ENCODE measurements at regions not wholly inside any gene's neighbourhood (a gene's known extent, or its start where the extent isn't known, plus 50 kb on each side); places are given as distances from the start of the nearest gene placed in this dataset.

- no peak for DNase-seq
Observed at GRCh38 chr3:117485841-117486240, 776.3 kb downstream of the TUSC7 start.

- peak; percentile 66 for DNase-seq
Observed at GRCh38 chr3:117486719-117487716, 777.4 kb downstream of the TUSC7 start.

- no peak for DNase-seq
Observed at GRCh38 chr3:117488983-117489382, 779.4 kb downstream of the TUSC7 start.

- no peak for DNase-seq
Observed at GRCh38 chr3:117489663-117490079, 780.1 kb downstream of the TUSC7 start.

GRCh38 chr3:117490716-117491115 lies 781.1 kb downstream of the TUSC7 start:
- no peak for DNase-seq

- no peak for DNase-seq
Observed at GRCh38 chr3:117495620-117496019, 786.0 kb downstream of the TUSC7 start.

- no peak for DNase-seq
Observed at GRCh38 chr3:117499189-117499870, 789.8 kb downstream of the TUSC7 start.

GRCh38 chr3:117507958-117508357 lies 798.4 kb downstream of the TUSC7 start:
- DNase-seq: no peak

- no peak for DNase-seq
Observed at GRCh38 chr3:117509858-117510257, 800.3 kb downstream of the TUSC7 start.

GRCh38 chr3:117510396-117510795 lies 800.8 kb downstream of the TUSC7 start:
- no peak for DNase-seq

- no peak for DNase-seq
Observed at GRCh38 chr3:117512975-117513374, 803.4 kb downstream of the TUSC7 start.

GRCh38 chr3:117515309-117515708 lies 805.7 kb downstream of the TUSC7 start:
- DNase-seq: no peak

GRCh38 chr3:117518364-117518763 lies 808.8 kb downstream of the TUSC7 start:
- no peak for DNase-seq

- no peak for DNase-seq
Observed at GRCh38 chr3:117519776-117520175, 810.2 kb downstream of the TUSC7 start.

GRCh38 chr3:117520582-117520981 lies 811.0 kb downstream of the TUSC7 start:
- no peak for DNase-seq

- no peak for DNase-seq
Observed at GRCh38 chr3:117523418-117523817, 813.8 kb downstream of the TUSC7 start.

GRCh38 chr3:117524890-117525289 lies 815.3 kb downstream of the TUSC7 start:
- DNase-seq: no peak

GRCh38 chr3:117526470-117527079 lies 817.0 kb downstream of the TUSC7 start:
- no peak for DNase-seq

- no peak for DNase-seq
Observed at GRCh38 chr3:117527346-117527745, 817.8 kb downstream of the TUSC7 start.

- DNase-seq: no peak
Observed at GRCh38 chr3:117528688-117529087, 819.1 kb downstream of the TUSC7 start.

- no peak for DNase-seq
Observed at GRCh38 chr3:117531078-117531767, 821.6 kb downstream of the TUSC7 start.

- no peak for DNase-seq
Observed at GRCh38 chr3:117532268-117532667, 822.7 kb downstream of the TUSC7 start.

GRCh38 chr3:117534138-117534537 lies 824.6 kb downstream of the TUSC7 start:
- no peak for DNase-seq

Measured in NCI-H1436 treated with DMSO at 0.1 percent for 48 hours (cell line).